K562 (cell line): ENCODE measurements at regions not wholly inside any gene's neighbourhood (a gene's known extent, or its start where the extent isn't known, plus 50 kb on each side); places are given as distances from the start of the nearest gene placed in this dataset.
"Not testable (repeated sequence)": the region's sequence is repeated elsewhere in the genome, so short reads cannot be mapped to it uniquely, and the experiment has no call there.

Experiments
- ATAC-seq: fragments of 200-7000 bp; cut with Tn5 transposase; 3 replicates; pipeline ENCODE4 v1.9.1; 2020; ENCODE audit warnings: moderate library complexity
- BruUV-seq: library from RNA; stranded (reverse); fragments of 400-500 nt; replicated peaks from 2 replicates; lab custom pipeline; 2021; lab: Mats Ljungman, UMichigan
- CTCF ChIA-PET: fragments of 300-600 bp; formaldehyde crosslinking; extraction: SDS; loops from one replicate; lab custom pipeline; 2021; ENCODE audit warnings: low intra/inter-chr PET ratio; lab: Yijun Ruan, JAX
- POLR2A ChIA-PET: fragments of 300-600, 350-650 bp; sonication (Branson Sonifier 250); formaldehyde crosslinking; extraction: SDS; loops from one replicate; lab custom pipeline; 2021; ENCODE audit warnings: antibody characterized with exemption, inconsistent platforms; lab: Yijun Ruan, JAX
- DNase-seq, 4 experiments: peaks; one replicate each; pipeline versions ENCODE4 v3.0.0 to v3.0.0-alpha.2; 2011 to 2018; ENCODE audit warnings: low spot score in 3 of 4, mixed read lengths in 3 of 4; ENCODE audit errors: extremely low read depth in 1 of 4
- FAIRE-seq: peaks from 2 replicates; lab custom pipeline; 2011; peaks lifted over from hg19 to GRCh38; lab: Jason Lieb, UNC
- H2AFZ ChIP-seq: 2 replicates; pipeline ENCODE4 v1.6.0; 2011; ENCODE audit warnings: low read depth, low read length, control low read depth, inconsistent platforms
- H3K27ac ChIP-seq: fragments of 200-600 bp; 3 replicates; pipeline ENCODE4 v1.8.0; 2011; ENCODE audit warnings: low read depth, mild to moderate bottlenecking, control low read depth, inconsistent platforms, low read length, moderate library complexity, mixed read lengths; ENCODE audit errors: extremely low read depth
- H3K27me3 ChIP-seq, 2 experiments: fragments of 300-600 bp in 1 of 2; 2 replicates in 1 of 2; 3 replicates in 1 of 2; pipeline versions ENCODE4 v1.6.0 to v1.8.0; 2011; ENCODE audit warnings: inconsistent platforms in 2 of 2, low read length in 2 of 2, mild to moderate bottlenecking in 1 of 2, mixed read lengths in 1 of 2, moderate library complexity in 1 of 2; ENCODE audit not compliant: control insufficient read depth in 2 of 2, insufficient read depth in 2 of 2
- H3K36me3 ChIP-seq: fragments of 300-600 bp; 3 replicates; pipeline ENCODE4 v1.8.0; 2011; ENCODE audit warnings: mild to moderate bottlenecking, low read length, inconsistent platforms; ENCODE audit not compliant: control insufficient read depth, insufficient read depth
- H3K4me1 ChIP-seq, 2 experiments: fragments of 200-600 bp in 1 of 2; replicated peaks in 1 of 2; 2 replicates in 1 of 2; 3 replicates in 1 of 2; pipeline versions ENCODE4 v1.5.1 to v1.8.0; 2011; ENCODE audit warnings: inconsistent platforms in 2 of 2, low read length in 2 of 2, mild to moderate bottlenecking in 1 of 2, mixed read lengths in 1 of 2, moderate library complexity in 1 of 2; ENCODE audit not compliant: control insufficient read depth in 2 of 2, insufficient read depth in 2 of 2
- H3K4me2 ChIP-seq: 2 replicates; pipeline ENCODE4 v1.6.1; 2011; ENCODE audit warnings: low read length, control low read depth, inconsistent platforms, mixed read lengths; ENCODE audit not compliant: insufficient read depth
- H3K4me3 ChIP-seq: fragments of 200-600 bp; sonication (generic), shearing (Covaris generic); 2 replicates; pipeline ENCODE4 v1.5.1; 2016; ENCODE audit warnings: control low read depth, inconsistent platforms
- H3K79me2 ChIP-seq: fragments of 200-600 bp; 3 replicates; pipeline ENCODE4 v1.8.0; 2011; ENCODE audit warnings: low read length, inconsistent platforms; ENCODE audit not compliant: control insufficient read depth, insufficient read depth
- H3K9ac ChIP-seq, 2 experiments: 2 replicates each; pipeline versions ENCODE4 v1.6.0 to v1.6.1; 2011; ENCODE audit warnings: low read depth in 2 of 2, low read length in 2 of 2, control low read depth in 1 of 2, inconsistent platforms in 1 of 2, mild to moderate bottlenecking in 1 of 2, mixed read lengths in 1 of 2; ENCODE audit not compliant: insufficient read depth in 1 of 2
- H3K9me1 ChIP-seq: one replicate; pipeline ENCODE4 v1.6.0; 2011; ENCODE audit warnings: inconsistent platforms, mild to moderate bottlenecking, low read length, moderate library complexity; ENCODE audit not compliant: control insufficient read depth, insufficient read depth
- H3K9me3 ChIP-seq: replicated peaks from 2 replicates; pipeline ENCODE4 v1.5.1; 2011; ENCODE audit warnings: low read depth, low read length, inconsistent platforms; ENCODE audit not compliant: control insufficient read depth, insufficient read depth
- H4K20me1 ChIP-seq: replicated peaks from 2 replicates; pipeline ENCODE4 v1.6.1; 2011; ENCODE audit warnings: low read length, inconsistent platforms, mixed read lengths; ENCODE audit not compliant: control insufficient read depth, insufficient read depth
- CEBPB ChIP-seq: fragments of 450-650 bp; IDR thresholded peaks from 2 replicates; pipeline ENCODE4 v1.6.1; 2016; ENCODE audit warnings: missing genetic modification characterization, missing compliant biosample characterization
- DNMT1 ChIP-seq: fragments of 450-650 bp; IDR thresholded peaks from 2 replicates; pipeline ENCODE4 v1.6.1; 2016; ENCODE audit warnings: antibody characterized with exemption, mild to moderate bottlenecking
- E2F8 ChIP-seq: fragments of 450-650 bp; IDR thresholded peaks from 2 replicates; pipeline ENCODE4 v1.7.1; 2018; ENCODE audit warnings: mild to moderate bottlenecking, low read depth; ENCODE audit not compliant: partially characterized antibody
- FOS ChIP-seq: IDR thresholded peaks from 3 replicates; pipeline ENCODE4 v1.6.1; 2011; ENCODE audit not compliant: insufficient read length; ENCODE audit errors: extremely low read depth
- FOSL1 ChIP-seq: fragments of 200-800 bp; sonication (Bioruptor generic); conservative IDR thresholded peaks from 2 replicates; pipeline ENCODE4 v1.6.1; 2016; ENCODE audit warnings: missing genetic modification characterization, missing compliant biosample characterization
- HEY1 ChIP-seq: fragments of 250-450 bp; sonication (Bioruptor Pico); IDR thresholded peaks from 2 replicates; pipeline ENCODE4 v1.5.0; 2020; ENCODE audit warnings: mild to moderate bottlenecking, moderate library complexity, borderline replicate concordance
- HNRNPLL ChIP-seq: fragments of 200-400 bp; formaldehyde crosslinking; IDR thresholded peaks from 2 replicates; pipeline ENCODE4 v1.6.1; 2017; ENCODE audit warnings: low read length, low read depth, mild to moderate bottlenecking; ENCODE audit not compliant: poor library complexity, severe bottlenecking
- MYC ChIP-seq, 2 experiments: fragments of 250-450 bp in 1 of 2; sonication (Bioruptor Pico) in 1 of 2; IDR thresholded peaks; 2 replicates each; pipeline versions ENCODE4 v1.5.1 to v1.6.1; 2012 to 2021; ENCODE audit warnings: low read depth in 2 of 2, borderline replicate concordance in 1 of 2, improper control_type of control experiment in 1 of 2, low read length in 1 of 2, mild to moderate bottlenecking in 1 of 2, moderate library complexity in 1 of 2
- POLR2G ChIP-seq: fragments of 200-400 bp; formaldehyde crosslinking; IDR thresholded peaks from 2 replicates; pipeline ENCODE4 v1.6.1; 2017; ENCODE audit warnings: low read depth, mild to moderate bottlenecking, antibody characterized with exemption, low read length, moderate library complexity
- RBFOX2 ChIP-seq: fragments of 200-400 bp; formaldehyde crosslinking; IDR thresholded peaks from 2 replicates; pipeline ENCODE4 v1.6.1; 2017; ENCODE audit warnings: low read depth, mild to moderate bottlenecking, low read length, moderate library complexity
- RFX1 ChIP-seq: fragments of 450-650 bp; IDR thresholded peaks from 2 replicates; pipeline ENCODE4 v1.6.1; 2016; ENCODE audit warnings: mild to moderate bottlenecking, moderate library complexity
- RFX5 ChIP-seq: IDR thresholded peaks from 2 replicates; pipeline ENCODE4 v1.6.1; 2011; ENCODE audit warnings: low read depth, mild to moderate bottlenecking, improper control_type of control experiment, low read length
- ZNF133 ChIP-seq: fragments of 250-450 bp; sonication (Bioruptor Pico); IDR thresholded peaks from 2 replicates; pipeline ENCODE4 v1.4.0; 2020; ENCODE audit warnings: mild to moderate bottlenecking
- ZNF3 ChIP-seq: fragments of 250-450 bp; sonication (Bioruptor Pico); IDR thresholded peaks from 2 replicates; pipeline ENCODE4 v1.5.0; 2021; ENCODE audit warnings: mild to moderate bottlenecking, moderate library complexity
- WGBS: fragments of 100-300 bp; shearing (Covaris generic); methylation state at CpG from one replicate; pipeline ENCODE4 v1.1.6; 2016; ENCODE audit warnings: low coverage, mixed read lengths; ENCODE audit not compliant: insufficient coverage; ENCODE audit errors: missing lambda C conversion rate; 5-methylcytosine and 5-hydroxymethylcytosine counted together
- in situ Hi-C: fragments of 300-500 bp; cut with MboI; formaldehyde crosslinking; loops from 4 replicates; pipeline ENCODE4 v1.15.0; 2018; ENCODE audit warnings: inconsistent platforms, mixed read lengths
- intact Hi-C: fragments of 100-400 bp; cut with micrococcal nuclease; formaldehyde crosslinking; loops from 2 replicates; pipeline ENCODE4 v1.14.2; 2022

GRCh38 chr10:3556191-3557017, 228.6 kb downstream of the KLF6 start (continued):
- TF ChIP-seq CEBPB (peak; percentile 83), RFX1 (peak; percentile 37), MYC (IDR thresholded peaks at IDR 0.05; ENCODE audit: low read depth, low read length) (peak; percentile 40; the same call in 1 of the 2 replicates), RBFOX2 (peak; percentile 56), FOSL1 (peak; percentile 78), HNRNPLL (peak; percentile 46)
- TF ChIP-seq MYC (CRISPR knock-in tag; IDR thresholded peaks at IDR 0.05; ENCODE audit: borderline replicate concordance, low read depth) = not testable (repeated sequence)

- CTCF ChIA-PET = no interaction called here
- Histone ChIP-seq H3K27ac (no peak overlapping the region), H3K4me1 (peaks cover 1 to 3% of the 10 kb centered on the region in 2 experiments; a peak in 2 of 5 replicates), H3K9me3 (no peaks in the 10 kb centered on the region), H3K36me3 (no peaks in the 10 kb centered on the region), H3K4me3 (no peak overlapping the region), H4K20me1 (0 out of 2 replicates have a peak, but pooled peaks cover 7% of the 10 kb centered on the region), H2AFZ (no peak overlapping the region), H3K27me3 (peaks cover 2 to 5% of the 10 kb centered on the region in 2 experiments; a peak in 2 of 5 replicates), H3K9ac (no peak overlapping the region), H3K9me1 (no peaks in the 10 kb centered on the region), H3K79me2 (no peaks in the 10 kb centered on the region), H3K4me2 (no peak overlapping the region)
- WGBS = 27% methylated on average over 10 of the region's 10 CpGs
- BruUV-seq = no TSS peak
- no peak for FAIRE-seq
- POLR2A ChIA-PET = no interaction called here
- intact Hi-C loops = no loop called here
- TF ChIP-seq ZNF133 (CRISPR knock-in tag) (no peak), POLR2G (no peak), E2F8 (no peak), DNMT1 (no peak), RFX5 (no peak), HEY1 (no peak), ZNF3 (CRISPR knock-in tag) (no peak), FOS (no peak)
- ATAC-seq = no peak
- in situ Hi-C loops = no loop called here
- no peak for DNase-seq
Measured at GRCh38 chr10:3554121-3554522, 230.9 kb downstream of the KLF6 start.
